CD4-positive, alpha-beta T cell (primary cell): ENCODE measurements at regions not wholly inside any gene's neighbourhood (a gene's known extent, or its start where the extent isn't known, plus 50 kb on each side); places are given as distances from the start of the nearest gene placed in this dataset.

Experiments used
- ATAC-seq: fragments of 200-7000 bp; cut with Tn5 transposase; one replicate; pipeline ENCODE4 v1.10.0; 2022; ENCODE audit warnings: mild to moderate bottlenecking; ENCODE audit not compliant: poor library complexity
- CTCF ChIA-PET: fragments of 350-600 bp; sonication (Branson Sonifier 250); formaldehyde crosslinking; loops from one replicate; lab custom pipeline; 2021; ENCODE audit warnings: antibody characterized with exemption, inconsistent platforms; lab: Charles Lee
- POLR2A ChIA-PET: fragments of 350-600 bp; sonication (Branson Sonifier 250); formaldehyde crosslinking; loops from one replicate; lab custom pipeline; 2021; ENCODE audit warnings: antibody characterized with exemption, inconsistent platforms; lab: Charles Lee
- DNase-seq, 14 experiments: peaks; one replicate each; pipeline ENCODE4 v3.0.0-alpha.2; 2013 to 2020; ENCODE audit warnings: mixed read lengths in 2 of 14
- H3K27ac ChIP-seq, 2 donors: one replicate each; pipeline versions ENCODE4 v1.5.1 to v1.7.0; 2013; ENCODE audit warnings: low read length in 2 of 2, low read depth in 1 of 2, mild to moderate bottlenecking in 1 of 2
- H3K27me3 ChIP-seq, 2 experiments: 1 replicate in 1 of 2; 2 replicates in 1 of 2; pipeline versions ENCODE4 v1.6.1 to v1.7.0; 2013; ENCODE audit warnings: low read length in 2 of 2, control low read depth in 1 of 2, mild to moderate bottlenecking in 1 of 2, moderate library complexity in 1 of 2; ENCODE audit not compliant: insufficient read depth in 2 of 2, control insufficient read depth in 1 of 2
- H3K36me3 ChIP-seq: one replicate; pipeline ENCODE4 v1.6.1; 2013; ENCODE audit warnings: low read length, control low read depth; ENCODE audit not compliant: insufficient read depth
- H3K4me1 ChIP-seq: one replicate; pipeline ENCODE4 v1.6.1; 2013; ENCODE audit warnings: low read length, control low read depth; ENCODE audit not compliant: insufficient read depth
- H3K4me3 ChIP-seq: one replicate; pipeline ENCODE4 v1.5.1; 2013; ENCODE audit warnings: mild to moderate bottlenecking, low read length, moderate library complexity
- H3K9me3 ChIP-seq, 2 experiments: 1 replicate in 1 of 2; 2 replicates in 1 of 2; pipeline versions ENCODE4 v1.6.1 to v1.7.0; 2013; ENCODE audit warnings: low read length in 2 of 2, mild to moderate bottlenecking in 2 of 2, control low read depth in 1 of 2, moderate library complexity in 1 of 2; ENCODE audit not compliant: control insufficient read depth in 1 of 2, insufficient read depth in 1 of 2
- H3K27ac Mint-ChIP-seq: one replicate; pipeline ENCODE4 v1.8.0; 2020; ENCODE audit warnings: mixed read lengths
- H3K27me3 Mint-ChIP-seq: one replicate; pipeline ENCODE4 v1.8.0; 2021; ENCODE audit warnings: mixed read lengths
- H3K36me3 Mint-ChIP-seq: one replicate; pipeline ENCODE4 v1.8.0; 2021; ENCODE audit warnings: low read depth, mixed read lengths
- H3K4me1 Mint-ChIP-seq: one replicate; pipeline ENCODE4 v1.8.0; 2021; ENCODE audit warnings: low read depth, mixed read lengths
- H3K4me3 Mint-ChIP-seq: one replicate; pipeline ENCODE4 v1.8.0; 2020; ENCODE audit warnings: mild to moderate bottlenecking, mixed read lengths
- H3K9me3 Mint-ChIP-seq: one replicate; pipeline ENCODE4 v1.8.0; 2020; ENCODE audit warnings: mixed read lengths
- CTCF ChIP-seq: fragments of 200-600 bp; IDR thresholded peaks from one replicate; pipeline ENCODE4 v1.8.0; 2022; ENCODE audit warnings: antibody characterized with exemption, mild to moderate bottlenecking
- intact Hi-C, 2 experiments: fragments of 100-400 bp; cut with DNase I in 1 of 2; cut with micrococcal nuclease in 1 of 2; formaldehyde crosslinking; loops; one replicate each; pipeline versions ENCODE4 v1.15.1 to v1.9.0; 2023 to 2025; cut with DNase I, micrococcal nuclease

- ChIA-PET CTCF (no interaction called here), POLR2A (no interaction called here)
- Mint-ChIP-seq H3K9me3 (no peaks in the 10 kb centered on the region), H3K27me3 (no peaks in the 10 kb centered on the region), H3K27ac (no peak overlapping the region), H3K36me3 (no peaks in the 10 kb centered on the region), H3K4me3 (no peak overlapping the region), H3K4me1 (no peaks in the 10 kb centered on the region)
- ATAC-seq (no peak), DNase-seq (no peak)
- H3K27me3 ChIP-seq = no peaks in the 10 kb centered on the region
- no peaks in the 10 kb centered on the region for H3K9me3 ChIP-seq
- no peaks in the 10 kb centered on the region for H3K4me1 ChIP-seq
- H3K27ac ChIP-seq = no peak overlapping the region
- no peaks in the 10 kb centered on the region for H3K36me3 ChIP-seq
- no peak for TF ChIP-seq CTCF
- no peak overlapping the region for H3K4me3 ChIP-seq
- intact Hi-C loops = no loop called here
Measured at GRCh38 chr1:229986737-229987337, 80.2 kb upstream of the GALNT2 start.

DNA sequence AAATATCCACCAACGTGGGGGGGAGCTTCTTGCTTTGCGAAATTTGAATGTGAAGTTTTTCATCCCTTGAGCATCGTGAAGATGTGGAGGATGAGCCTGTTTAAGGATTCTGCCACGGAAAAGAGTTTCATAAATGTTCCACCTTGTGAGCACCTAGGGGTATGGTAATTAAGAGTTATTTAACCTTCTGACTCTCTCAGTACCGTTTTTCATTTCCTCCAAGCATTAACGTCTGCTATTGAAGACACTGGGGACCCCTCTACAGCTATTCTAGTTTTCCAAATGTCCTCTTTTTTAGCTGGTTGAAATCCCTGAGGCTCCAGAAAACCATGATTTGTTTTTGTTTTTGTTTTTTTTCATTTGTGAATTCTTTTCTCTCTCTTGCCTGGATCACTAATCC, 79.1 kb upstream of the GALNT2 start:
- Mint-ChIP-seq H3K9me3 (no peaks in the 10 kb centered on the region), H3K36me3 (no peaks in the 10 kb centered on the region), H3K4me1 (no peaks in the 10 kb centered on the region), H3K4me3 (no peak overlapping the region), H3K27me3 (no peaks in the 10 kb centered on the region), H3K27ac (no peak overlapping the region)
- no peak for ATAC-seq
- intact Hi-C loops = no loop called here
- POLR2A ChIA-PET = no interaction called here
- DNase-seq = no peak
- CTCF ChIA-PET = no interaction called here
- Histone ChIP-seq H3K9me3 (no peaks in the 10 kb centered on the region), H3K27ac (no peak overlapping the region), H3K4me3 (no peak overlapping the region), H3K36me3 (no peaks in the 10 kb centered on the region), H3K27me3 (no peaks in the 10 kb centered on the region), H3K4me1 (no peaks in the 10 kb centered on the region)
- TF ChIP-seq CTCF = no peak

DNA sequence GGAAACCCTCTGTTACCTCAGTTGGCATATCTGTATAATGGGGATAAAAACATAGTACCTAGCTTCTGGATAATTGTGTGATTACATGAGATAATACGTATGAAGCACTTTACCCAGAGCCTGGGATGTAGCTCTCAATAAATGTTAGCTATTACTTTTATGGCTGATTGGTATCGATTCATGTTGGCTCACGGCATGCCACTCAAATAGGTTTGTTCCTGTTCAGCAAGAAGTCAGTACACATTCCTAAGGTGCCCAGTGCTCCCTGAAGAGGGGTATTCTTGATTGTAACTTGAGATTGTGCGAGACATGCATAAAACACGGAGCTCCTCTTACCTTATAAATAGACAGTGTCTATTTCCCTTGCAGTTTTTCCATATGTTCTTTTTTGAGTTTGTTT, 78.5 kb upstream of the GALNT2 start:
- CTCF ChIA-PET = no interaction called here
- ATAC-seq = no peak
- Mint-ChIP-seq H3K27me3 (no peaks in the 10 kb centered on the region), H3K4me1 (no peaks in the 10 kb centered on the region), H3K36me3 (no peaks in the 10 kb centered on the region), H3K27ac (no peak overlapping the region), H3K9me3 (no peaks in the 10 kb centered on the region), H3K4me3 (no peak overlapping the region)
- POLR2A ChIA-PET = no interaction called here
- Histone ChIP-seq H3K27ac (no peak overlapping the region), H3K27me3 (no peaks in the 10 kb centered on the region), H3K36me3 (no peaks in the 10 kb centered on the region), H3K4me3 (no peak overlapping the region), H3K4me1 (no peaks in the 10 kb centered on the region), H3K9me3 (no peaks in the 10 kb centered on the region)
- intact Hi-C loops = no loop called here
- no peak for TF ChIP-seq CTCF
- no peak for DNase-seq
